PC-3 (cell line): ENCODE measurements at regions not wholly inside any gene's neighbourhood (a gene's known extent, or its start where the extent isn't known, plus 50 kb on each side); places are given as distances from the start of the nearest gene placed in this dataset.
A peak's percentile ranks its signal among the peaks of the same experiment; 100 is the strongest.

ENCODE experiments used
- ATAC-seq: fragments of 200-7000 bp; cut with Tn5 transposase; 2 replicates; pipeline ENCODE4 v1.9.1; 2020; ENCODE audit warnings: mild to moderate bottlenecking, moderate library complexity
- BruUV-seq: library from RNA; stranded (reverse); fragments of 400-500 nt; replicated peaks from 2 replicates; lab custom pipeline; 2021; lab: Mats Ljungman, UMichigan
- CTCF ChIA-PET: fragments of 300-600 bp; sonication (Branson Sonifier 250); formaldehyde crosslinking; loops from one replicate; lab custom pipeline; 2022; ENCODE audit warnings: antibody characterized with exemption; lab: Charles Lee
- POLR2A ChIA-PET: fragments of 300-600 bp; sonication (Branson Sonifier 250); formaldehyde crosslinking; loops from one replicate; lab custom pipeline; 2022; ENCODE audit warnings: antibody characterized with exemption; ENCODE audit not compliant: unreplicated experiment; lab: Charles Lee
- DNase-seq: peaks from one replicate; pipeline ENCODE4 v3.0.0-alpha.2; 2015
- H2AFZ ChIP-seq: fragments of 300-600 bp; sonication (generic); 2 replicates; pipeline ENCODE4 v1.6.0; 2016; ENCODE audit warnings: antibody characterized with exemption, low read length
- H3F3A ChIP-seq: fragments of 300-600 bp; sonication (generic); one replicate; pipeline ENCODE4 v1.6.0; 2017; ENCODE audit warnings: antibody characterized with exemption, low read length, control low read depth, mild to moderate bottlenecking; ENCODE audit not compliant: unreplicated experiment
- H3K27ac ChIP-seq: fragments of 300-600 bp; sonication (generic); 2 replicates; pipeline ENCODE4 v1.5.1; 2016; ENCODE audit warnings: mild to moderate bottlenecking, low read length
- H3K27me3 ChIP-seq: fragments of 300-600 bp; sonication (generic); 2 replicates; pipeline ENCODE4 v1.6.1; 2016; ENCODE audit warnings: low read length, mixed read lengths
- H3K36me3 ChIP-seq: fragments of 300-600 bp; sonication (generic); 2 replicates; pipeline ENCODE4 v1.6.1; 2016; ENCODE audit warnings: low read depth, mixed run types, low read length, mixed read lengths
- H3K4me1 ChIP-seq: fragments of 300-600 bp; sonication (generic); 2 replicates; pipeline ENCODE4 v1.5.1; 2016; ENCODE audit warnings: low read length; ENCODE audit not compliant: insufficient read depth
- H3K4me2 ChIP-seq: fragments of 300-600 bp; sonication (generic); 2 replicates; pipeline ENCODE4 v1.6.0; 2016; ENCODE audit warnings: low read length
- H3K4me3 ChIP-seq: fragments of 300-600 bp; sonication (generic); 2 replicates; pipeline ENCODE4 v1.5.1; 2016; ENCODE audit warnings: mild to moderate bottlenecking, low read length, mixed read lengths
- H3K79me2 ChIP-seq: fragments of 300-600 bp; sonication (generic); 2 replicates; pipeline ENCODE4 v1.6.1; 2017; ENCODE audit warnings: low read length, mixed read lengths
- H3K9ac ChIP-seq: fragments of 300-600 bp; sonication (generic); 2 replicates; pipeline ENCODE4 v1.6.0; 2016; ENCODE audit warnings: mild to moderate bottlenecking, low read length
- H3K9me2 ChIP-seq: fragments of 300-600 bp; sonication (generic); replicated peaks from 2 replicates; pipeline ENCODE4 v1.6.1; 2016; ENCODE audit warnings: mixed run types, low read length, mixed read lengths
- H3K9me3 ChIP-seq: fragments of 300-600 bp; sonication (generic); 2 replicates; pipeline ENCODE4 v1.6.1; 2016; ENCODE audit warnings: low read length, mixed read lengths
- H4K20me1 ChIP-seq: fragments of 300-600 bp; sonication (generic); 2 replicates; pipeline ENCODE4 v1.6.1; 2016; ENCODE audit warnings: low read length, mixed read lengths
- EZH2 ChIP-seq: fragments of 300-600 bp; sonication (generic); IDR thresholded peaks from one replicate; pipeline ENCODE4 v1.6.1; 2017; ENCODE audit warnings: antibody characterized with exemption, mild to moderate bottlenecking, low read length; ENCODE audit not compliant: unreplicated experiment
- EZH2phosphoT487 ChIP-seq: fragments of 300-600 bp; sonication (generic); IDR thresholded peaks from 2 replicates; pipeline ENCODE4 v1.6.1; 2018; ENCODE audit warnings: mild to moderate bottlenecking, antibody characterized with exemption, low read length, borderline replicate concordance
- intact Hi-C: fragments of 100-400 bp; cut with micrococcal nuclease; formaldehyde crosslinking; loops from 2 replicates; pipeline ENCODE4 v1.9.0; 2023
- TF ChIP-seq, protein P1 (sequence below): fragments of 300-600 bp; sonication (generic); conservative IDR thresholded peaks from 2 replicates; pipeline ENCODE4 v1.5.1; 2017; ENCODE audit warnings: antibody characterized with exemption, low read depth, mild to moderate bottlenecking, low read length

GRCh38 chr13:26973946-26974345 lies 197.7 kb downstream of the USP12 start:
- H3K4me1 ChIP-seq: peaks cover 3% of the 10 kb centered on the region; the same call in 1 of the 2 replicates

DNA sequence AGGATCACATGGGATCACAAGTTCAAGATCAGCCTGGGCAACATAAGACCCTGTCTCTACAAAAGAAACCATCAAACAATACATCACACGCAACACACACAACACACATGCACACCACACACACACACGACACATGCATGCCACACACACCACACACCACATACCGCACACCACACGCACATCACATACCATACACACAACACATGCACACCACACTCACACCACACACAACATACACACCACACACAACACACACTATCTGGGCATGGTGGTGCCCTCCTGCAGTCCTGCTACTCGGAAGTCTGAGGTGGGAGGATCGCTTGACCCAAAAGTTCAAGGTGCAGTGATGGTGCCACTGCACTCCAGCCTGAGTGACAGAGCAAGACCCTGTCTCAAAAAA lies 198.3 kb downstream of the USP12 start:
- Histone ChIP-seq H3K4me1 (peaks cover 3% of the 10 kb centered on the region; the same call in 1 of the 2 replicates), H3K9ac (no peak overlapping the region), H3K36me3 (no peaks in the 10 kb centered on the region), H3K9me2 (no peaks in the 10 kb centered on the region), H2AFZ (no peak overlapping the region), H4K20me1 (no peaks in the 10 kb centered on the region), H3K9me3 (no peaks in the 10 kb centered on the region), H3F3A (peaks cover 4% of the 10 kb centered on the region), H3K79me2 (no peaks in the 10 kb centered on the region), H3K27me3 (no peaks in the 10 kb centered on the region), H3K4me3 (no peak overlapping the region), H3K4me2 (no peak overlapping the region), H3K27ac (no peak overlapping the region)
- ChIA-PET POLR2A (no interaction called here), CTCF (no interaction called here)
- intact Hi-C loops: no loop called here
- TF ChIP-seq EZH2phosphoT487 (no peak), EZH2 (no peak)
- TF ChIP-seq, protein P1, sequence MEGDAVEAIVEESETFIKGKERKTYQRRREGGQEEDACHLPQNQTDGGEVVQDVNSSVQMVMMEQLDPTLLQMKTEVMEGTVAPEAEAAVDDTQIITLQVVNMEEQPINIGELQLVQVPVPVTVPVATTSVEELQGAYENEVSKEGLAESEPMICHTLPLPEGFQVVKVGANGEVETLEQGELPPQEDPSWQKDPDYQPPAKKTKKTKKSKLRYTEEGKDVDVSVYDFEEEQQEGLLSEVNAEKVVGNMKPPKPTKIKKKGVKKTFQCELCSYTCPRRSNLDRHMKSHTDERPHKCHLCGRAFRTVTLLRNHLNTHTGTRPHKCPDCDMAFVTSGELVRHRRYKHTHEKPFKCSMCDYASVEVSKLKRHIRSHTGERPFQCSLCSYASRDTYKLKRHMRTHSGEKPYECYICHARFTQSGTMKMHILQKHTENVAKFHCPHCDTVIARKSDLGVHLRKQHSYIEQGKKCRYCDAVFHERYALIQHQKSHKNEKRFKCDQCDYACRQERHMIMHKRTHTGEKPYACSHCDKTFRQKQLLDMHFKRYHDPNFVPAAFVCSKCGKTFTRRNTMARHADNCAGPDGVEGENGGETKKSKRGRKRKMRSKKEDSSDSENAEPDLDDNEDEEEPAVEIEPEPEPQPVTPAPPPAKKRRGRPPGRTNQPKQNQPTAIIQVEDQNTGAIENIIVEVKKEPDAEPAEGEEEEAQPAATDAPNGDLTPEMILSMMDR: no peak
- no peak for ATAC-seq
- no peak for DNase-seq
- BruUV-seq: no TSS peak

More at GRCh38 chr13:26973946-26974345, 197.7 kb downstream of the USP12 start:
- TF ChIP-seq EZH2phosphoT487 (no peak), EZH2 (no peak)
- TF ChIP-seq, protein P1: no peak
- Histone ChIP-seq H3K9me2 (no peaks in the 10 kb centered on the region), H3F3A (peaks cover 4% of the 10 kb centered on the region), H3K27ac (no peak overlapping the region), H2AFZ (no peak overlapping the region), H3K4me2 (no peak overlapping the region), H4K20me1 (no peaks in the 10 kb centered on the region), H3K79me2 (no peaks in the 10 kb centered on the region), H3K4me3 (no peak overlapping the region), H3K36me3 (no peaks in the 10 kb centered on the region), H3K9ac (no peak overlapping the region), H3K27me3 (no peaks in the 10 kb centered on the region), H3K9me3 (no peaks in the 10 kb centered on the region)
- DNase-seq: no peak
- ChIA-PET POLR2A (no interaction called here), CTCF (no interaction called here)
- intact Hi-C loops: no loop called here
- no peak for ATAC-seq
- BruUV-seq: no TSS peak

- Histone ChIP-seq H3K9me3 (no peaks in the 10 kb centered on the region), H3K4me1 (no peaks in the 10 kb centered on the region), H3K9me2 (no peaks in the 10 kb centered on the region), H3K27ac (no peak overlapping the region), H3F3A (peaks cover 4% of the 10 kb centered on the region), H3K79me2 (no peaks in the 10 kb centered on the region), H3K4me3 (no peak overlapping the region), H3K4me2 (no peak overlapping the region), H3K27me3 (no peaks in the 10 kb centered on the region), H2AFZ (no peak overlapping the region), H3K36me3 (no peaks in the 10 kb centered on the region), H3K9ac (no peak overlapping the region), H4K20me1 (no peaks in the 10 kb centered on the region)
- no TSS peak for BruUV-seq
- ATAC-seq (peak; percentile 93), DNase-seq (peak; percentile 64)
- ChIA-PET CTCF (interaction anchor here (0.6 to 1.3 kb wide), 10 partner anchors 11 to 381 kb away, joined by 3 to 20 read pairs (median 4); no protein-coding TSS in a partner anchor), POLR2A (interaction anchor here (0.6 to 0.7 kb wide), 2 partner anchors 11 to 87 kb away, joined by 3 to 4 read pairs; no protein-coding TSS in a partner anchor)
- TF ChIP-seq, protein P1: peak; percentile 75
- no peak for TF ChIP-seq EZH2phosphoT487
- intact Hi-C loops: loop anchor here (1.0 kb wide), 1 partner anchor 11 kb away; no protein-coding TSS in a partner anchor
Observed at GRCh38 chr13:26971990-26972887, 199.4 kb downstream of the USP12 start.
